ENCODE measurements at regions not wholly inside any gene's neighbourhood (a gene's known extent, or its start where the extent isn't known, plus 50 kb on each side); places are given as distances from the start of the nearest gene placed in this dataset.

DNA sequence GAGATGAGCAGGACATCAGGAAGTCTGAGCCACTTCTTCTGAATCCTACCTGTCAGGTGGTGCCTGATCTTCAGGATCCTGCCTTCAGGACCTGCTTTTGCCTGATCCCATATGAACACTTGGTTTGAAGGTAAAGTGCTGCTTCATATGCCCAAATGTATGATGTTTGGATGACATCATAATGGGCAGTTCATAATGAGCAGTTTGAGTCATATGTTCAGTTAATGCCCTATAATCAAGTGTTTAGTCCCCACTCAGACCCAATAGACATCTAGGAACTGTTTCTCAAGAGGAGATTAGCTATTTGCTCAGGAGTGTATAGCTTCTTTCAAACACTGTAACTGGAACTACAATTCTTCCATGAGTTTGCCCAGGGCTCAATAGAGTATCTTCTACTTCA lies 58.8 kb downstream of the POLR1D start:
- peaks cover 0 to 7% (median 2%) of the 10 kb centered on the region in 7 donors for H3K9me3 Mint-ChIP-seq
- no peak overlapping the region for H3K4me3 ChIP-seq (replicated peaks in 1 of 3; ENCODE audit: low read depth in 2 of 3, low read length in 3 of 3)
- no peaks in the 10 kb centered on the region for H3K36me3 ChIP-seq (replicated peaks in 1 of 2; ENCODE audit: control insufficient read depth in 1 of 2, insufficient read depth in 2 of 2, low read length in 2 of 2)
- DNase-seq, result no peak
- H3K27ac ChIP-seq (ENCODE audit: low read depth in 1 of 2, low read length in 2 of 2), result no peak overlapping the region
- no peaks in the 10 kb centered on the region for H3K4me1 Mint-ChIP-seq
- no peaks in the 10 kb centered on the region for H3K4me1 ChIP-seq (ENCODE audit: control insufficient read depth in 1 of 2, insufficient read depth in 2 of 2, low read length in 2 of 2)
- H3K27ac Mint-ChIP-seq, result no peak overlapping the region
- no peak overlapping the region for H2AFZ ChIP-seq (ENCODE audit: insufficient read depth, low read depth, low read length, poor library complexity, severe bottlenecking)
- no peaks in the 10 kb centered on the region for H4K20me1 ChIP-seq (ENCODE audit: insufficient read depth, low read length)
- H3K9me3 ChIP-seq (replicated peaks in 1 of 2; ENCODE audit: control insufficient read depth in 1 of 2, insufficient read depth in 1 of 2, low read length in 2 of 2), result peaks cover 0 to 2% of the 10 kb centered on the region in 2 donors
- peaks cover 4 to 6% (median 6%) of the 10 kb centered on the region in 3 donors for H3K27me3 Mint-ChIP-seq (ENCODE audit: low read depth in 3 of 3)
- H3K9ac ChIP-seq (ENCODE audit: insufficient read depth, low read length, poor library complexity, severe bottlenecking), result no peak overlapping the region
- TF ChIP-seq, protein P1, sequence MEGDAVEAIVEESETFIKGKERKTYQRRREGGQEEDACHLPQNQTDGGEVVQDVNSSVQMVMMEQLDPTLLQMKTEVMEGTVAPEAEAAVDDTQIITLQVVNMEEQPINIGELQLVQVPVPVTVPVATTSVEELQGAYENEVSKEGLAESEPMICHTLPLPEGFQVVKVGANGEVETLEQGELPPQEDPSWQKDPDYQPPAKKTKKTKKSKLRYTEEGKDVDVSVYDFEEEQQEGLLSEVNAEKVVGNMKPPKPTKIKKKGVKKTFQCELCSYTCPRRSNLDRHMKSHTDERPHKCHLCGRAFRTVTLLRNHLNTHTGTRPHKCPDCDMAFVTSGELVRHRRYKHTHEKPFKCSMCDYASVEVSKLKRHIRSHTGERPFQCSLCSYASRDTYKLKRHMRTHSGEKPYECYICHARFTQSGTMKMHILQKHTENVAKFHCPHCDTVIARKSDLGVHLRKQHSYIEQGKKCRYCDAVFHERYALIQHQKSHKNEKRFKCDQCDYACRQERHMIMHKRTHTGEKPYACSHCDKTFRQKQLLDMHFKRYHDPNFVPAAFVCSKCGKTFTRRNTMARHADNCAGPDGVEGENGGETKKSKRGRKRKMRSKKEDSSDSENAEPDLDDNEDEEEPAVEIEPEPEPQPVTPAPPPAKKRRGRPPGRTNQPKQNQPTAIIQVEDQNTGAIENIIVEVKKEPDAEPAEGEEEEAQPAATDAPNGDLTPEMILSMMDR (IDR thresholded peaks at IDR 0.05), result no peak
- H3K79me2 ChIP-seq (ENCODE audit: insufficient read depth, low read length), result no peaks in the 10 kb centered on the region
- intact Hi-C loops (cut with micrococcal nuclease), result no loop called here
- H3K27me3 ChIP-seq (ENCODE audit: control insufficient read depth in 2 of 2, insufficient read depth in 2 of 2, low read length in 2 of 2), result peaks cover 2 to 6% of the 10 kb centered on the region in 2 donors
- no peak overlapping the region for H3K4me3 Mint-ChIP-seq
- no peaks in the 10 kb centered on the region for H3K36me3 Mint-ChIP-seq
- H3K4me2 ChIP-seq (replicated peaks; ENCODE audit: extremely low read depth, low read length, poor library complexity, severe bottlenecking), result no peak overlapping the region

DNA sequence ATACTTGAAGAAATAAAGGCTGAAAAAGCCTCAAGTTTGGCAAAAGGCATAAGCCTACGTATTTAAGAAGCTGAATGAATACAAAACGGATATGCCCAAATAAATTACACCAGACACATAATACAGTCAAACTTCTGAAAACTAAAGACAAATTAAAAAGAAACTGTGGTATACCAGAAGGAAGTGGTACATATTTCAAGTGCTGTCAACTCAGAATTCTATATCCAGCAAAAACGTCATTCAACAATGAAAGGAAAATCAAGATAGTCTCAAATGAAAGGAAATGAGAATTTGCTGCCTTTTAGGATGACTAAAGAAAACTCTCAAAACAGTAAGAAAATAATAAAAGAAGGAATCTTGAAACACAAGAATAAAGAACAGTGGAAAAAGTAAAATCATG lies 69.5 kb downstream of the POLR1D start:
- H3K79me2 ChIP-seq (ENCODE audit: insufficient read depth, low read length), result no peaks in the 10 kb centered on the region
- no peaks in the 10 kb centered on the region for H4K20me1 ChIP-seq (ENCODE audit: insufficient read depth, low read length)
- H3K4me2 ChIP-seq (replicated peaks; ENCODE audit: extremely low read depth, low read length, poor library complexity, severe bottlenecking), result no peak overlapping the region
- no peak for DNase-seq
- no peaks in the 10 kb centered on the region for H3K36me3 ChIP-seq (replicated peaks in 1 of 2; ENCODE audit: control insufficient read depth in 1 of 2, insufficient read depth in 2 of 2, low read length in 2 of 2)
- Mint-ChIP-seq H3K9me3 (peaks cover 13 to 41% (median 23%) of the 10 kb centered on the region in 7 donors), H3K27me3 (ENCODE audit: low read depth in 3 of 3) (peaks cover 0 to 3% (median 3%) of the 10 kb centered on the region in 3 donors), H3K4me1 (no peaks in the 10 kb centered on the region), H3K4me3 (no peak overlapping the region), H3K36me3 (no peaks in the 10 kb centered on the region), H3K27ac (no peak overlapping the region)
- no peaks in the 10 kb centered on the region for H3K4me1 ChIP-seq (ENCODE audit: control insufficient read depth in 1 of 2, insufficient read depth in 2 of 2, low read length in 2 of 2)
- H3K9me3 ChIP-seq (replicated peaks in 1 of 2; ENCODE audit: control insufficient read depth in 1 of 2, insufficient read depth in 1 of 2, low read length in 2 of 2), result peaks cover 3 to 11% of the 10 kb centered on the region in 2 donors
- intact Hi-C loops (cut with micrococcal nuclease), result no loop called here
- H3K4me3 ChIP-seq (replicated peaks in 1 of 3; ENCODE audit: low read depth in 2 of 3, low read length in 3 of 3), result no peak overlapping the region
- TF ChIP-seq, protein P1 (IDR thresholded peaks at IDR 0.05), result no peak
- WGBS (ENCODE audit: insufficient coverage), result no CpG with 5 or more reads among the region's 3 CpGs
- no peak overlapping the region for H3K9ac ChIP-seq (ENCODE audit: insufficient read depth, low read length, poor library complexity, severe bottlenecking)
- no peak overlapping the region for H3K27ac ChIP-seq (ENCODE audit: low read depth in 1 of 2, low read length in 2 of 2)
- no peak overlapping the region for H2AFZ ChIP-seq (ENCODE audit: insufficient read depth, low read depth, low read length, poor library complexity, severe bottlenecking)
- no peaks in the 10 kb centered on the region for H3K27me3 ChIP-seq (ENCODE audit: control insufficient read depth in 2 of 2, insufficient read depth in 2 of 2, low read length in 2 of 2)
